22Rv1 (cell line): ENCODE measurements at regions not wholly inside any gene's neighbourhood (a gene's known extent, or its start where the extent isn't known, plus 50 kb on each side); places are given as distances from the start of the nearest gene placed in this dataset.

ENCODE experiments used
- H3K27ac ChIP-seq: fragments of 450-650 bp; 2 replicates; pipeline ENCODE4 v1.5.1; 2017
- ZFX ChIP-seq: fragments of 450-650 bp; IDR thresholded peaks from 2 replicates; pipeline ENCODE4 v1.6.1; 2017; ENCODE audit warnings: antibody characterized with exemption, borderline replicate concordance
- TF ChIP-seq, protein P1 (sequence below): fragments of 450-650 bp; IDR thresholded peaks from 2 replicates; pipeline ENCODE4 v1.5.1; 2017; ENCODE audit warnings: mild to moderate bottlenecking

GRCh38 chr14:44170101-44170500, 337.0 kb downstream of the FSCB start:
- no peak overlapping the region for H3K27ac ChIP-seq
- TF ChIP-seq, protein P1, sequence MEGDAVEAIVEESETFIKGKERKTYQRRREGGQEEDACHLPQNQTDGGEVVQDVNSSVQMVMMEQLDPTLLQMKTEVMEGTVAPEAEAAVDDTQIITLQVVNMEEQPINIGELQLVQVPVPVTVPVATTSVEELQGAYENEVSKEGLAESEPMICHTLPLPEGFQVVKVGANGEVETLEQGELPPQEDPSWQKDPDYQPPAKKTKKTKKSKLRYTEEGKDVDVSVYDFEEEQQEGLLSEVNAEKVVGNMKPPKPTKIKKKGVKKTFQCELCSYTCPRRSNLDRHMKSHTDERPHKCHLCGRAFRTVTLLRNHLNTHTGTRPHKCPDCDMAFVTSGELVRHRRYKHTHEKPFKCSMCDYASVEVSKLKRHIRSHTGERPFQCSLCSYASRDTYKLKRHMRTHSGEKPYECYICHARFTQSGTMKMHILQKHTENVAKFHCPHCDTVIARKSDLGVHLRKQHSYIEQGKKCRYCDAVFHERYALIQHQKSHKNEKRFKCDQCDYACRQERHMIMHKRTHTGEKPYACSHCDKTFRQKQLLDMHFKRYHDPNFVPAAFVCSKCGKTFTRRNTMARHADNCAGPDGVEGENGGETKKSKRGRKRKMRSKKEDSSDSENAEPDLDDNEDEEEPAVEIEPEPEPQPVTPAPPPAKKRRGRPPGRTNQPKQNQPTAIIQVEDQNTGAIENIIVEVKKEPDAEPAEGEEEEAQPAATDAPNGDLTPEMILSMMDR, result no peak
- TF ChIP-seq ZFX, result no peak

GRCh38 chr14:44168566-44168965, 338.5 kb downstream of the FSCB start:
- no peak for TF ChIP-seq ZFX
- TF ChIP-seq, protein P1, result no peak
- H3K27ac ChIP-seq, result no peak overlapping the region

- no peak for TF ChIP-seq ZFX
- TF ChIP-seq, protein P1, result no peak
- H3K27ac ChIP-seq, result no peak overlapping the region
Observed at GRCh38 chr14:44166611-44167010, 340.5 kb downstream of the FSCB start.

- no peak overlapping the region for H3K27ac ChIP-seq
- no peak for TF ChIP-seq ZFX
- TF ChIP-seq, protein P1, result no peak
Observed at GRCh38 chr14:44165936-44166335, 341.1 kb downstream of the FSCB start.

GRCh38 chr14:44165286-44165685, 341.8 kb downstream of the FSCB start:
- no peak overlapping the region for H3K27ac ChIP-seq
- TF ChIP-seq, protein P1, result no peak
- TF ChIP-seq ZFX, result no peak

DNA sequence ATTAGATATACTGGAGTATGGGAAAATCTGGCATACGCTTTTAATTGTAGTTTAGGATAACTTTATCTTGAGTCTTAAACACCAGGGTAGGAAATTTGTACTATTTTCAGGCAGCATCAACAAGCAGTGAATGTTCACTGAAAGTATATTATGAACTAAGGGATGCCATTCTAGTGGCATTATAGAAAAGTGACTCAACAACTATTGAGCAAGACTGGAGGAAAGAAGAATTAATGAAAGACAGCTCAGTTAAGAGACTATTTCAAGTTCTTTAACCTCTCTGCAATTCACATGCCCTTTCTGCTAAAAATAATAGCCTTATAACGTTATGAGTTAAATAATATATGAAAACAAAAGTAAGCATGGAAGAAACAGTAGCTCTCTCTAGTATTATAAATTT, 343.1 kb downstream of the FSCB start:
- TF ChIP-seq, protein P1, result no peak
- TF ChIP-seq ZFX, result no peak
- no peak overlapping the region for H3K27ac ChIP-seq

DNA sequence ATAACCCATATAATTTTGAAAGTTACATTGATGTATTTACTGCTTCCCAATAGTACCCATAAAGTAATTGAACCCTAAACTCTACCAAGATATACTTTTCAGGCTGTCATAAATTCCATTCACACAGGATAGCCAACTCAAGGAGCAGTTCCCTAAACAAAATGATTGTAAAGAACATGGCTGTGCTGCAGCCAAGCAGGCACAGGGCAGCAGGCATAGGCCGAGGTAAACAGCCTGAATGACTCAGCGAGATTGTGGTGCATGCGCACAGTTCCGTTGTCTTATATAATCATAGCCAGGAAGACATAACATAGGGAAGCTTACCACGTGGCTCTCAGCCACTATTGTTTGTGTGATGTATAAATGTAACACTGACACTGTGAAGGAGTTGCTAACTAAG, 344.9 kb downstream of the FSCB start:
- TF ChIP-seq, protein P1, result no peak
- no peak for TF ChIP-seq ZFX

More for the DNA sequence above, 344.9 kb downstream of the FSCB start:
- no peak overlapping the region for H3K27ac ChIP-seq
